HEK293T (cell line): ENCODE measurements at regions not wholly inside any gene's neighbourhood (a gene's known extent, or its start where the extent isn't known, plus 50 kb on each side); places are given as distances from the start of the nearest gene placed in this dataset.

Experiments used
- CTCF ChIA-PET: fragments of 350-600 bp; formaldehyde crosslinking; extraction: SDS; loops from one replicate; lab custom pipeline; 2021; ENCODE audit warnings: antibody characterized with exemption, inconsistent platforms; lab: Yijun Ruan, JAX
- POLR2A ChIA-PET: fragments of 350-600 bp; formaldehyde crosslinking; extraction: SDS; loops from one replicate; lab custom pipeline; 2020; ENCODE audit warnings: antibody characterized with exemption, inconsistent platforms; lab: Yijun Ruan, JAX
- DNase-seq: peaks from one replicate; pipeline ENCODE4 v3.0.0; 2012; ENCODE audit warnings: mixed read lengths; ENCODE audit errors: extremely low spot score
- ARNT ChIP-seq: fragments of 450-650 bp; IDR thresholded peaks from 2 replicates; pipeline ENCODE4 v1.6.1; 2017; ENCODE audit warnings: mild to moderate bottlenecking
- BHLHE40 ChIP-seq: fragments of 450-650 bp; IDR thresholded peaks from 2 replicates; pipeline ENCODE4 v1.6.1; 2016; ENCODE audit warnings: mild to moderate bottlenecking, moderate library complexity, borderline replicate concordance
- CTBP1 ChIP-seq: fragments of 450-650 bp; IDR thresholded peaks from 2 replicates; pipeline ENCODE4 v1.6.1; 2016; ENCODE audit warnings: borderline replicate concordance
- ELF4 ChIP-seq: fragments of 450-650 bp; IDR thresholded peaks from 2 replicates; pipeline ENCODE4 v1.6.1; 2017; ENCODE audit warnings: antibody characterized with exemption
- FOXA1 ChIP-seq: fragments of 450-650 bp; IDR thresholded peaks from 2 replicates; pipeline ENCODE4 v1.6.1; 2016; ENCODE audit warnings: mild to moderate bottlenecking
- FOXK2 ChIP-seq: fragments of 450-650 bp; IDR thresholded peaks from 2 replicates; pipeline ENCODE4 v1.6.1; 2016; ENCODE audit warnings: mild to moderate bottlenecking
- FOXM1 ChIP-seq: fragments of 450-650 bp; IDR thresholded peaks from 2 replicates; pipeline ENCODE4 v1.6.1; 2017; ENCODE audit warnings: mild to moderate bottlenecking, borderline replicate concordance
- HDGF ChIP-seq: fragments of 450-650 bp; IDR thresholded peaks from 2 replicates; pipeline ENCODE4 v1.6.1; 2017; ENCODE audit warnings: antibody characterized with exemption, borderline replicate concordance
- L3MBTL2 ChIP-seq: fragments of 450-650 bp; conservative IDR thresholded peaks from 2 replicates; pipeline ENCODE4 v1.6.1; 2016; ENCODE audit warnings: mild to moderate bottlenecking
- LEF1 ChIP-seq: fragments of 450-650 bp; IDR thresholded peaks from 2 replicates; pipeline ENCODE4 v1.6.1; 2017; ENCODE audit warnings: mild to moderate bottlenecking, borderline replicate concordance
- NFRKB ChIP-seq: fragments of 450-650 bp; IDR thresholded peaks from 2 replicates; pipeline ENCODE4 v1.6.1; 2016; ENCODE audit warnings: mild to moderate bottlenecking, moderate library complexity
- PKNOX1 ChIP-seq: fragments of 450-650 bp; IDR thresholded peaks from 2 replicates; pipeline ENCODE4 v1.6.1; 2016
- SP1 ChIP-seq: fragments of 450-650 bp; IDR thresholded peaks from 2 replicates; pipeline ENCODE4 v1.6.1; 2017
- SUZ12 ChIP-seq: fragments of 450-650 bp; IDR thresholded peaks from 2 replicates; pipeline ENCODE4 v1.6.1; 2016; ENCODE audit warnings: mild to moderate bottlenecking
- TARDBP ChIP-seq: fragments of 450-650 bp; IDR thresholded peaks from 2 replicates; pipeline ENCODE4 v1.6.1; 2016
- ZNF384 ChIP-seq: fragments of 450-650 bp; IDR thresholded peaks from 2 replicates; pipeline ENCODE4 v1.6.1; 2016

- ChIA-PET CTCF (no interaction called here), POLR2A (no interaction called here)
- no peak for DNase-seq
- no peak for TF ChIP-seq L3MBTL2
- TF ChIP-seq NFRKB: no peak
- TF ChIP-seq HDGF: no peak
- TF ChIP-seq SP1: no peak
- TF ChIP-seq ZNF384: no peak
- TF ChIP-seq FOXK2: no peak
- no peak for TF ChIP-seq CTBP1
- TF ChIP-seq TARDBP: no peak
- TF ChIP-seq BHLHE40: no peak
- TF ChIP-seq PKNOX1: no peak
- TF ChIP-seq LEF1: no peak
- no peak for TF ChIP-seq ARNT
- no peak for TF ChIP-seq FOXM1
Measured at GRCh38 chr6:112481211-112481610, 134.1 kb downstream of the RFPL4B start.

- CTCF ChIA-PET: no interaction called here
Measured at GRCh38 chr6:112482373-112482772, 135.2 kb downstream of the RFPL4B start.

GRCh38 chr6:112485120-112485826, 138.1 kb downstream of the RFPL4B start:
- no peak for TF ChIP-seq HDGF
- no peak for TF ChIP-seq L3MBTL2
- TF ChIP-seq FOXM1: no peak
- no peak for TF ChIP-seq NFRKB
- TF ChIP-seq ZNF384: no peak
- TF ChIP-seq ELF4: no peak
- no peak for TF ChIP-seq TARDBP
- no peak for TF ChIP-seq LEF1
- no peak for TF ChIP-seq PKNOX1
- no peak for TF ChIP-seq SUZ12
- TF ChIP-seq ARNT: no peak
- TF ChIP-seq BHLHE40: no peak
- no peak for TF ChIP-seq FOXK2
- TF ChIP-seq FOXA1: no peak
- no peak for TF ChIP-seq SP1
- no peak for TF ChIP-seq CTBP1
- ChIA-PET CTCF (no interaction called here), POLR2A (no interaction called here)
- no peak for DNase-seq

More at GRCh38 chr6:112482373-112482772, 135.2 kb downstream of the RFPL4B start:
- TF ChIP-seq ZNF384: no peak
- TF ChIP-seq L3MBTL2: no peak
- TF ChIP-seq LEF1: no peak
- no peak for TF ChIP-seq NFRKB
- no peak for TF ChIP-seq HDGF
- TF ChIP-seq FOXM1: no peak
- TF ChIP-seq CTBP1: no peak
- TF ChIP-seq SP1: no peak
- TF ChIP-seq ELF4: no peak
- TF ChIP-seq ARNT: no peak
- no peak for TF ChIP-seq PKNOX1
- TF ChIP-seq TARDBP: no peak
- TF ChIP-seq FOXK2: no peak
- no peak for TF ChIP-seq SUZ12
- DNase-seq: no peak
- POLR2A ChIA-PET: interaction anchor here (0.6 kb wide), 1 partner anchor 43 kb away, joined by 3 read pairs; no protein-coding TSS in a partner anchor

- ChIA-PET POLR2A (no interaction called here), CTCF (no interaction called here)
Measured at GRCh38 chr6:112485827-112486212, 138.7 kb downstream of the RFPL4B start.

GRCh38 chr6:112486454-112486853, 139.3 kb downstream of the RFPL4B start:
- TF ChIP-seq ARNT (no peak), SP1 (no peak), BHLHE40 (no peak), LEF1 (no peak), ZNF384 (no peak), FOXK2 (no peak), ELF4 (no peak), FOXM1 (no peak), L3MBTL2 (no peak), SUZ12 (no peak), FOXA1 (no peak), HDGF (no peak), PKNOX1 (no peak), TARDBP (no peak), CTBP1 (no peak), NFRKB (no peak)
- DNase-seq: no peak
- CTCF ChIA-PET: no interaction called here
- POLR2A ChIA-PET: no interaction called here

More at GRCh38 chr6:112485827-112486212, 138.7 kb downstream of the RFPL4B start:
- no peak for DNase-seq
- TF ChIP-seq PKNOX1 (no peak), BHLHE40 (no peak), FOXK2 (no peak), ARNT (no peak), CTBP1 (no peak), FOXM1 (no peak), HDGF (no peak), L3MBTL2 (no peak), ELF4 (no peak), SUZ12 (no peak), LEF1 (no peak)
